H1 (cell line): ENCODE measurements at regions not wholly inside any gene's neighbourhood (a gene's known extent, or its start where the extent isn't known, plus 50 kb on each side); places are given as distances from the start of the nearest gene placed in this dataset.

Experiments
- CTCF ChIA-PET: fragments of 300-600 bp; sonication (Branson Sonifier 250); formaldehyde crosslinking; loops from one replicate; lab custom pipeline; 2021; ENCODE audit not compliant: partially characterized antibody; lab: Charles Lee
- POLR2A ChIA-PET: fragments of 300-600 bp; sonication (Branson Sonifier 250); formaldehyde crosslinking; loops from one replicate; lab custom pipeline; 2021; ENCODE audit warnings: inconsistent platforms; ENCODE audit not compliant: partially characterized antibody; lab: Charles Lee
- DNase-seq, 2 experiments: peaks; one replicate each; pipeline versions ENCODE4 v3.0.0 to v3.0.0-alpha.2; 2010 to 2022; ENCODE audit warnings: low spot score in 2 of 2, low read depth in 1 of 2, mixed read lengths in 1 of 2
- FAIRE-seq: peaks from 2 replicates; lab custom pipeline; 2011; peaks lifted over from hg19 to GRCh38; lab: Jason Lieb, UNC
- H2AFZ ChIP-seq: 2 replicates; pipeline ENCODE4 v1.8.1; 2012; ENCODE audit warnings: low read length, inconsistent platforms
- H2AK5ac ChIP-seq: 2 replicates; pipeline ENCODE4 v1.6.1; 2013; ENCODE audit warnings: low read depth, low read length
- H2BK120ac ChIP-seq: replicated peaks from 2 replicates; pipeline ENCODE3; 2013; ENCODE audit warnings: low read depth, low read length, inconsistent platforms
- H2BK12ac ChIP-seq: 2 replicates; pipeline ENCODE4 v1.6.1; 2013; ENCODE audit warnings: low read depth, low read length
- H2BK15ac ChIP-seq: 2 replicates; pipeline ENCODE4 v1.6.1; 2013; ENCODE audit warnings: low read length
- H2BK20ac ChIP-seq: 2 replicates; pipeline ENCODE4 v1.6.1; 2013; ENCODE audit warnings: low read length
- H2BK5ac ChIP-seq: 2 replicates; pipeline ENCODE4 v1.6.1; 2013; ENCODE audit warnings: low read depth, low read length
- H3K14ac ChIP-seq: 2 replicates; pipeline ENCODE4 v1.6.1; 2013; ENCODE audit warnings: inconsistent platforms; ENCODE audit not compliant: insufficient read length
- H3K18ac ChIP-seq: 2 replicates; pipeline ENCODE4 v1.6.1; 2013; ENCODE audit warnings: low read length; ENCODE audit errors: extremely low read depth
- H3K23ac ChIP-seq: 2 replicates; pipeline ENCODE4 v1.6.1; 2013; ENCODE audit warnings: inconsistent platforms; ENCODE audit not compliant: insufficient read length
- H3K23me2 ChIP-seq: 2 replicates; pipeline ENCODE4 v1.6.1; 2013; ENCODE audit warnings: low read depth, low read length
- H3K27ac ChIP-seq: 2 replicates; pipeline ENCODE4 v1.6.1; 2011; ENCODE audit warnings: low read depth, low read length, inconsistent platforms
- H3K27me3 ChIP-seq, 4 experiments: replicated peaks in 1 of 4; 1 replicate in 1 of 4; 2 replicates in 3 of 4; pipeline versions ENCODE4 v1.6.1 to v1.8.1; 2011 to 2013; ENCODE audit warnings: low read length in 3 of 4, mild to moderate bottlenecking in 3 of 4, inconsistent platforms in 2 of 4, mixed read lengths in 2 of 4, moderate library complexity in 1 of 4; ENCODE audit not compliant: control insufficient read depth in 3 of 4, insufficient read depth in 3 of 4; ENCODE audit errors: extremely low read depth in 1 of 4
- H3K36me3 ChIP-seq, 4 experiments: 2 replicates each; pipeline versions ENCODE4 v1.6.1 to v1.8.1; 2011 to 2013; ENCODE audit warnings: mild to moderate bottlenecking in 4 of 4, low read length in 3 of 4, moderate library complexity in 2 of 4, control low read depth in 1 of 4, inconsistent platforms in 1 of 4; ENCODE audit not compliant: insufficient read depth in 4 of 4, control insufficient read depth in 2 of 4
- H3K4ac ChIP-seq: replicated peaks from 2 replicates; pipeline ENCODE3; 2013; ENCODE audit warnings: low read length, low read depth, mixed read lengths, inconsistent platforms; ENCODE audit not compliant: insufficient read length
- H3K4me1 ChIP-seq, 4 experiments: replicated peaks in 1 of 4; 1 replicate in 1 of 4; 2 replicates in 3 of 4; pipeline versions ENCODE4 v1.6.1 to v1.8.1; 2011 to 2013; ENCODE audit warnings: low read length in 3 of 4, inconsistent platforms in 2 of 4, mixed read lengths in 1 of 4; ENCODE audit not compliant: insufficient read depth in 4 of 4, control insufficient read depth in 3 of 4
- H3K4me2 ChIP-seq, 2 experiments: 2 replicates each; pipeline versions ENCODE4 v1.6.1 to v1.8.1; 2011 to 2013; ENCODE audit warnings: low read depth in 2 of 2, low read length in 2 of 2, control low read depth in 1 of 2, inconsistent platforms in 1 of 2, mild to moderate bottlenecking in 1 of 2; ENCODE audit not compliant: insufficient read depth in 1 of 2
- H3K4me3 ChIP-seq, 4 experiments: fragments of 200-600, 300-600 bp in 1 of 4; sonication (generic), shearing (Covaris generic), sonication (Bioruptor Twin) in 1 of 4; 2 replicates each; pipeline versions ENCODE4 v1.5.1 to v1.8.1; 2011 to 2016; ENCODE audit warnings: low read length in 4 of 4, low read depth in 3 of 4, control low read depth in 2 of 4, inconsistent platforms in 2 of 4, mild to moderate bottlenecking in 2 of 4, mixed read lengths in 1 of 4, moderate library complexity in 1 of 4; ENCODE audit not compliant: insufficient read depth in 2 of 4; ENCODE audit errors: extremely low read depth in 1 of 4
- H3K56ac ChIP-seq: replicated peaks from 2 replicates; pipeline ENCODE3; 2013; ENCODE audit warnings: low read depth, mild to moderate bottlenecking, mixed read lengths, low read length, inconsistent platforms; ENCODE audit not compliant: insufficient read length
- H3K79me1 ChIP-seq: 2 replicates; pipeline ENCODE4 v1.6.1; 2013; ENCODE audit warnings: low read depth, low read length, control low read depth
- H3K79me2 ChIP-seq, 2 experiments: 2 replicates each; pipeline versions ENCODE4 v1.6.1 to v1.8.1; 2012 to 2013; ENCODE audit warnings: low read length in 2 of 2, mild to moderate bottlenecking in 2 of 2, inconsistent platforms in 1 of 2; ENCODE audit not compliant: insufficient read depth in 2 of 2, control insufficient read depth in 1 of 2
- H3K9ac ChIP-seq, 4 experiments: replicated peaks in 1 of 4; 1 replicate in 1 of 4; 2 replicates in 3 of 4; pipeline versions ENCODE4 v1.6.1 to v1.8.1; 2011 to 2013; ENCODE audit warnings: low read depth in 3 of 4, low read length in 3 of 4, control low read depth in 2 of 4, mild to moderate bottlenecking in 2 of 4, moderate library complexity in 2 of 4, inconsistent platforms in 1 of 4; ENCODE audit errors: extremely low read depth in 1 of 4
- H3K9me3 ChIP-seq, 2 experiments: 2 replicates each; pipeline versions ENCODE4 v1.6.1 to v1.8.1; 2012 to 2013; ENCODE audit warnings: mild to moderate bottlenecking in 2 of 2, moderate library complexity in 2 of 2, control low read depth in 1 of 2, inconsistent platforms in 1 of 2, low read depth in 1 of 2, low read length in 1 of 2, mixed read lengths in 1 of 2; ENCODE audit not compliant: insufficient read depth in 2 of 2
- H4K20me1 ChIP-seq, 2 experiments: replicated peaks in 1 of 2; 2 replicates each; pipeline versions ENCODE3 to v1.8.1; 2011 to 2013; ENCODE audit warnings: inconsistent platforms in 2 of 2, low read length in 2 of 2, mild to moderate bottlenecking in 1 of 2; ENCODE audit not compliant: insufficient read depth in 2 of 2, control insufficient read depth in 1 of 2
- H4K5ac ChIP-seq: 2 replicates; pipeline ENCODE4 v1.6.1; 2013; ENCODE audit warnings: low read length, low read depth, mixed read lengths, inconsistent platforms; ENCODE audit not compliant: insufficient read length
- H4K8ac ChIP-seq: 2 replicates; pipeline ENCODE4 v1.8.0; 2013; ENCODE audit warnings: mild to moderate bottlenecking, moderate library complexity, low read length, inconsistent platforms; ENCODE audit not compliant: insufficient read depth; ENCODE audit errors: extremely low read depth
- H4K91ac ChIP-seq: replicated peaks from 2 replicates; pipeline ENCODE3; 2013; ENCODE audit warnings: low read length, mixed read lengths, inconsistent platforms; ENCODE audit not compliant: insufficient read length
- CHD2 ChIP-seq: IDR thresholded peaks from 2 replicates; pipeline ENCODE4 v1.6.1; 2012; ENCODE audit warnings: low read length, improper control_type of control experiment
- TAF7 ChIP-seq: optimal IDR thresholded peaks from 2 replicates; pipeline ENCODE3; 2011; ENCODE audit warnings: low read depth, mild to moderate bottlenecking, inconsistent platforms, low read length, moderate library complexity, borderline replicate concordance
- WGBS, 2 experiments: shearing (Covaris generic) in 1 of 2; methylation state at CpG; one replicate each; pipeline versions ENCODE4 v1.1.6 to v1.1.7; 2013 to 2015; ENCODE audit warnings: low lambda C conversion rate in 2 of 2, mixed read lengths in 2 of 2, inconsistent platforms in 1 of 2, low coverage in 1 of 2, missing lambda C conversion rate in 1 of 2; ENCODE audit not compliant: insufficient replicate concordance in 2 of 2, insufficient coverage in 1 of 2, insufficient read length in 1 of 2; ENCODE audit errors: extremely low coverage in 1 of 2, missing lambda C conversion rate in 1 of 2; 5-methylcytosine and 5-hydroxymethylcytosine counted together

- Histone ChIP-seq H2AFZ (no peak overlapping the region), H3K23ac (no peak overlapping the region), H2BK5ac (no peak overlapping the region), H3K4me2 (no peak overlapping the region), H4K91ac (no peak overlapping the region), H3K18ac (no peak overlapping the region), H3K4me1 (no peaks in the 10 kb centered on the region), H3K56ac (no peak overlapping the region), H3K23me2 (peaks cover 2% of the 10 kb centered on the region; the same call in 1 of the 2 replicates), H3K79me2 (no peaks in the 10 kb centered on the region), H3K79me1 (no peaks in the 10 kb centered on the region), H4K8ac (no peak overlapping the region), H2BK12ac (no peak overlapping the region), H4K5ac (no peak overlapping the region), H3K9me3 (no peaks in the 10 kb centered on the region), H3K36me3 (no peaks in the 10 kb centered on the region), H3K4ac (no peak overlapping the region), H3K4me3 (no peak overlapping the region), H4K20me1 (no peaks in the 10 kb centered on the region), H3K27me3 (0 out of 7 replicates have a peak, but pooled peaks cover 0 to 2% (median 0%) of the 10 kb centered on the region in 4 experiments), H2BK120ac (no peak overlapping the region), H3K14ac (no peak overlapping the region), H2BK20ac (no peak overlapping the region), H3K9ac (no peak overlapping the region), H2AK5ac (no peak overlapping the region), H3K27ac (no peak overlapping the region), H2BK15ac (no peak overlapping the region)
- ChIA-PET POLR2A (no interaction called here), CTCF (interaction anchor here (1.5 kb wide), 1 partner anchor 12 kb away, joined by 3 read pairs; no protein-coding TSS in a partner anchor)
- WGBS, 2 experiments = 83% methylated on average over 3 of the region's 3 CpGs; no CpG with 5 or more reads in 1 of the 2 experiments
- FAIRE-seq (no peak), DNase-seq (no peak)
- no peak for TF ChIP-seq CHD2
- no peak for TF ChIP-seq TAF7
Observed at GRCh38 chr16:49108611-49109010, 173.0 kb downstream of the CBLN1 start.
